K562 (cell line): ENCODE measurements at regions not wholly inside any gene's neighbourhood (a gene's known extent, or its start where the extent isn't known, plus 50 kb on each side); places are given as distances from the start of the nearest gene placed in this dataset.
A peak's percentile ranks its signal among the peaks of the same experiment; 100 is the strongest.

Source experiments
- ATAC-seq: fragments of 200-7000 bp; cut with Tn5 transposase; 3 replicates; pipeline ENCODE4 v1.9.1; 2020; ENCODE audit warnings: moderate library complexity
- BruUV-seq: library from RNA; stranded (reverse); fragments of 400-500 nt; replicated peaks from 2 replicates; lab custom pipeline; 2021; lab: Mats Ljungman, UMichigan
- CTCF ChIA-PET: fragments of 300-600 bp; formaldehyde crosslinking; extraction: SDS; loops from one replicate; lab custom pipeline; 2021; ENCODE audit warnings: low intra/inter-chr PET ratio; lab: Yijun Ruan, JAX
- POLR2A ChIA-PET: fragments of 300-600, 350-650 bp; sonication (Branson Sonifier 250); formaldehyde crosslinking; extraction: SDS; loops from one replicate; lab custom pipeline; 2021; ENCODE audit warnings: antibody characterized with exemption, inconsistent platforms; lab: Yijun Ruan, JAX
- DNase-seq, 4 experiments: peaks; one replicate each; pipeline versions ENCODE4 v3.0.0 to v3.0.0-alpha.2; 2011 to 2018; ENCODE audit warnings: low spot score in 3 of 4, mixed read lengths in 3 of 4; ENCODE audit errors: extremely low read depth in 1 of 4
- FAIRE-seq: peaks from 2 replicates; lab custom pipeline; 2011; peaks lifted over from hg19 to GRCh38; lab: Jason Lieb, UNC
- H2AFZ ChIP-seq: 2 replicates; pipeline ENCODE4 v1.6.0; 2011; ENCODE audit warnings: low read depth, low read length, control low read depth, inconsistent platforms
- H3K27ac ChIP-seq: fragments of 200-600 bp; 3 replicates; pipeline ENCODE4 v1.8.0; 2011; ENCODE audit warnings: low read depth, mild to moderate bottlenecking, control low read depth, inconsistent platforms, low read length, moderate library complexity, mixed read lengths; ENCODE audit errors: extremely low read depth
- H3K27me3 ChIP-seq, 2 experiments: fragments of 300-600 bp in 1 of 2; 2 replicates in 1 of 2; 3 replicates in 1 of 2; pipeline versions ENCODE4 v1.6.0 to v1.8.0; 2011; ENCODE audit warnings: inconsistent platforms in 2 of 2, low read length in 2 of 2, mild to moderate bottlenecking in 1 of 2, mixed read lengths in 1 of 2, moderate library complexity in 1 of 2; ENCODE audit not compliant: control insufficient read depth in 2 of 2, insufficient read depth in 2 of 2
- H3K36me3 ChIP-seq: fragments of 300-600 bp; 3 replicates; pipeline ENCODE4 v1.8.0; 2011; ENCODE audit warnings: mild to moderate bottlenecking, low read length, inconsistent platforms; ENCODE audit not compliant: control insufficient read depth, insufficient read depth
- H3K4me1 ChIP-seq, 2 experiments: fragments of 200-600 bp in 1 of 2; replicated peaks in 1 of 2; 2 replicates in 1 of 2; 3 replicates in 1 of 2; pipeline versions ENCODE4 v1.5.1 to v1.8.0; 2011; ENCODE audit warnings: inconsistent platforms in 2 of 2, low read length in 2 of 2, mild to moderate bottlenecking in 1 of 2, mixed read lengths in 1 of 2, moderate library complexity in 1 of 2; ENCODE audit not compliant: control insufficient read depth in 2 of 2, insufficient read depth in 2 of 2
- H3K4me2 ChIP-seq: 2 replicates; pipeline ENCODE4 v1.6.1; 2011; ENCODE audit warnings: low read length, control low read depth, inconsistent platforms, mixed read lengths; ENCODE audit not compliant: insufficient read depth
- H3K4me3 ChIP-seq: fragments of 200-600 bp; sonication (generic), shearing (Covaris generic); 2 replicates; pipeline ENCODE4 v1.5.1; 2016; ENCODE audit warnings: control low read depth, inconsistent platforms
- H3K79me2 ChIP-seq: fragments of 200-600 bp; 3 replicates; pipeline ENCODE4 v1.8.0; 2011; ENCODE audit warnings: low read length, inconsistent platforms; ENCODE audit not compliant: control insufficient read depth, insufficient read depth
- H3K9ac ChIP-seq, 2 experiments: 2 replicates each; pipeline versions ENCODE4 v1.6.0 to v1.6.1; 2011; ENCODE audit warnings: low read depth in 2 of 2, low read length in 2 of 2, control low read depth in 1 of 2, inconsistent platforms in 1 of 2, mild to moderate bottlenecking in 1 of 2, mixed read lengths in 1 of 2; ENCODE audit not compliant: insufficient read depth in 1 of 2
- H3K9me1 ChIP-seq: one replicate; pipeline ENCODE4 v1.6.0; 2011; ENCODE audit warnings: inconsistent platforms, mild to moderate bottlenecking, low read length, moderate library complexity; ENCODE audit not compliant: control insufficient read depth, insufficient read depth
- H3K9me3 ChIP-seq: replicated peaks from 2 replicates; pipeline ENCODE4 v1.5.1; 2011; ENCODE audit warnings: low read depth, low read length, inconsistent platforms; ENCODE audit not compliant: control insufficient read depth, insufficient read depth
- H4K20me1 ChIP-seq: replicated peaks from 2 replicates; pipeline ENCODE4 v1.6.1; 2011; ENCODE audit warnings: low read length, inconsistent platforms, mixed read lengths; ENCODE audit not compliant: control insufficient read depth, insufficient read depth
- CEBPG ChIP-seq, 3 experiments: fragments of 200-800 bp in 1 of 3; sonication (Bioruptor generic) in 1 of 3; sonication (generic) in 1 of 3; formaldehyde crosslinking in 1 of 3; IDR thresholded peaks in 2 of 3; conservative IDR thresholded peaks in 1 of 3; 2 replicates each; pipeline versions ENCODE4 v1.6.1 to v1.8.0; 2016 to 2022; ENCODE audit warnings: missing compliant biosample characterization in 2 of 3, missing genetic modification characterization in 2 of 3, mild to moderate bottlenecking in 1 of 3, missing genetic modification reagents in 1 of 3
- EP400 ChIP-seq: fragments of 450-650 bp; IDR thresholded peaks from 2 replicates; pipeline ENCODE4 v1.6.1; 2017; ENCODE audit warnings: antibody characterized with exemption, mild to moderate bottlenecking, moderate library complexity
- MYNN ChIP-seq, 2 experiments: sonication (generic); formaldehyde crosslinking in 1 of 2; IDR thresholded peaks; 2 replicates each; pipeline versions ENCODE4 v1.5.0 to v1.6.1; 2016 to 2020; ENCODE audit warnings: antibody characterized with exemption in 1 of 2, missing genetic modification reagents in 1 of 2
- PURB ChIP-seq: sonication (generic); formaldehyde crosslinking; IDR thresholded peaks from 2 replicates; pipeline ENCODE4 v1.9.0; 2021; ENCODE audit warnings: low read depth, mild to moderate bottlenecking, missing genetic modification reagents
- ZNF699 ChIP-seq: fragments of 250-450 bp; sonication (Bioruptor Pico); IDR thresholded peaks from 2 replicates; pipeline ENCODE4 v1.8.0; 2021; ENCODE audit warnings: mild to moderate bottlenecking, moderate library complexity; ENCODE audit not compliant: insufficient replicate concordance
- ZNF785 ChIP-seq: fragments of 250-450 bp; sonication (Bioruptor Pico); IDR thresholded peaks from 2 replicates; pipeline ENCODE4 v1.4.0; 2020; ENCODE audit warnings: mild to moderate bottlenecking
- WGBS: fragments of 100-300 bp; shearing (Covaris generic); methylation state at CpG from one replicate; pipeline ENCODE4 v1.1.6; 2016; ENCODE audit warnings: low coverage, mixed read lengths; ENCODE audit not compliant: insufficient coverage; ENCODE audit errors: missing lambda C conversion rate; 5-methylcytosine and 5-hydroxymethylcytosine counted together
- in situ Hi-C: fragments of 300-500 bp; cut with MboI; formaldehyde crosslinking; loops from 4 replicates; pipeline ENCODE4 v1.15.0; 2018; ENCODE audit warnings: inconsistent platforms, mixed read lengths
- intact Hi-C: fragments of 100-400 bp; cut with micrococcal nuclease; formaldehyde crosslinking; loops from 2 replicates; pipeline ENCODE4 v1.14.2; 2022

GRCh38 chr6:14206391-14206790, 88.8 kb downstream of the CD83 start:
- H3K4me3 ChIP-seq: no peak overlapping the region
- no peaks in the 10 kb centered on the region for H3K79me2 ChIP-seq
- no peak overlapping the region for H3K4me2 ChIP-seq
- WGBS: 17% methylated on average over 3 of the region's 3 CpGs
- peaks cover 23 to 38% of the 10 kb centered on the region in 2 experiments for H3K27me3 ChIP-seq
- no peaks in the 10 kb centered on the region for H3K36me3 ChIP-seq
- in situ Hi-C loops: no loop called here
- no peaks in the 10 kb centered on the region for H4K20me1 ChIP-seq
- TF ChIP-seq MYNN (IDR thresholded peaks at IDR 0.05) (no peak), MYNN (CRISPR knock-in tag; IDR thresholded peaks at IDR 0.05) (no peak), PURB (CRISPR knock-in tag) (no peak), EP400 (no peak), CEBPG (CRISPR knock-in tag; IDR thresholded peaks at IDR 0.05) (no peak), CEBPG (tag; conservative IDR thresholded peaks at IDR 0.05 in 1 of 2, IDR thresholded peaks at IDR 0.05 in 1 of 2) (peak in 1 of 2 experiments; percentile 24; a peak in 1 of 4 replicates), ZNF699 (CRISPR knock-in tag) (no peak), ZNF785 (CRISPR knock-in tag) (no peak)
- TF ChIP-seq, all 486 proteins: peak for 1
- intact Hi-C loops: no loop called here
- POLR2A ChIA-PET: interaction anchor here (0.6 to 1.2 kb wide), 2 partner anchors 16 to 639 kb away, joined by 3 read pairs; no protein-coding TSS in a partner anchor
- ATAC-seq (no peak), FAIRE-seq (no peak), DNase-seq (no peak)
- Histone ChIP-seq H3K4me1 (peaks cover 6 to 10% of the 10 kb centered on the region in 2 experiments), H3K9me3 (no peaks in the 10 kb centered on the region), H3K27ac (no peak overlapping the region), H2AFZ (no peak overlapping the region), H3K9me1 (no peaks in the 10 kb centered on the region), H3K9ac (no peak overlapping the region)
- CTCF ChIA-PET: no interaction called here
- no TSS peak for BruUV-seq
